Activated naive CD4-positive, alpha-beta T cell treated with anti-CD3 and anti-CD28 coated beads, Interleukin-2, amount 50 U/mL, for 24 hours (primary cell): ENCODE measurements at regions not wholly inside any gene's neighbourhood (a gene's known extent, or its start where the extent isn't known, plus 50 kb on each side); places are given as distances from the start of the nearest gene placed in this dataset.

Experiments
- H3K27ac Mint-ChIP-seq: one replicate; pipeline ENCODE4 v1.8.0; 2021; ENCODE audit warnings: mild to moderate bottlenecking, mixed read lengths
- H3K27me3 Mint-ChIP-seq: one replicate; pipeline ENCODE4 v1.8.0; 2021; ENCODE audit warnings: mixed read lengths
- H3K36me3 Mint-ChIP-seq: one replicate; pipeline ENCODE4 v1.8.0; 2021; ENCODE audit warnings: mixed read lengths
- H3K4me1 Mint-ChIP-seq: one replicate; pipeline ENCODE4 v1.8.0; 2021; ENCODE audit warnings: mixed read lengths
- H3K4me3 Mint-ChIP-seq: one replicate; pipeline ENCODE4 v1.8.0; 2021; ENCODE audit warnings: mild to moderate bottlenecking, mixed read lengths
- H3K9me3 Mint-ChIP-seq: one replicate; pipeline ENCODE4 v1.8.0; 2021; ENCODE audit warnings: mixed read lengths

- H3K27me3 Mint-ChIP-seq = peaks cover 3% of the 10 kb centered on the region
- H3K36me3 Mint-ChIP-seq = no peaks in the 10 kb centered on the region
- peaks cover 5% of the 10 kb centered on the region for H3K4me1 Mint-ChIP-seq
- H3K9me3 Mint-ChIP-seq = no peaks in the 10 kb centered on the region
- H3K4me3 Mint-ChIP-seq = no peak overlapping the region
- peak overlapping the region; percentile 68 for H3K27ac Mint-ChIP-seq
These were observed 253.0 kb upstream of the RASGRP1 start for GRCh38 chr15:38817427-38818156.

DNA sequence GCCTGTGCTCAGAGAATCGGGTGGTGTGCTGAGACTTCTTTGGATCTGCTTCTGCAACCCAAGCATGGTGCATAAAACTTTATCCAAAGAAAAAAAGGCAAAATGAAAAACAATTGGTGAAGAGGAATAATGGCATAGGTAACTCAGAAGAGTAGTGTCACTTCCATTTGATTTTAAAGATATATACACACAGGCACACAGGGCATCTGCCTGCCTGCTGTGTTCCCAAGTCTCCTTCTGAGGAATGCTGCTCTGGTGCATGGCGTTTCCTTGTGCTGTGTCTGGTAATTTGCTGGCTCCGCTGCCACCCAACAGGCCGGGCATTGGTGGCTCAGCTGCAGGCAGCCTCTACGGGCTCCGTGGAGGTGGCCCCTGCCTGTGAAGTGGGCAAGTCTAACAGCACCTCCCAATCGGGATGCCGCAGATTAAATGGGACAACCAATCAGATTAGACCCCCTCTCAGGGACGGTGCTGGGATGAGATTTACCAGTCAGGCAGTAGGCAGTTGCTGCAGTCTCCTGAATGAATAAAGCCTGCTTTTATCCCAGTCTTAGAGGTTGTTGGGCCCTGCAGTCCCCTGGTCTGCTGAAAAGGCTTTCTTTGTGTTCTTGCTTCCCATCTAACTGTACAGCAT is 253.7 kb upstream of the RASGRP1 start:
- Mint-ChIP-seq H3K27me3 (peaks cover 3% of the 10 kb centered on the region), H3K27ac (peak overlapping the region; percentile 68), H3K4me3 (no peak overlapping the region), H3K4me1 (peaks cover 5% of the 10 kb centered on the region), H3K36me3 (no peaks in the 10 kb centered on the region), H3K9me3 (no peaks in the 10 kb centered on the region)

- Mint-ChIP-seq H3K27me3 (peaks cover 3% of the 10 kb centered on the region), H3K27ac (no peak overlapping the region), H3K4me3 (no peak overlapping the region), H3K9me3 (no peaks in the 10 kb centered on the region), H3K4me1 (peaks cover 5% of the 10 kb centered on the region), H3K36me3 (no peaks in the 10 kb centered on the region)
These were observed 254.9 kb upstream of the RASGRP1 start for GRCh38 chr15:38819387-38819950.

GRCh38 chr15:38823263-38823662 is 258.6 kb upstream of the RASGRP1 start:
- no peaks in the 10 kb centered on the region for H3K36me3 Mint-ChIP-seq
- H3K4me3 Mint-ChIP-seq = no peak overlapping the region
- H3K27ac Mint-ChIP-seq = no peak overlapping the region
- no peaks in the 10 kb centered on the region for H3K9me3 Mint-ChIP-seq
- peaks cover 9% of the 10 kb centered on the region for H3K27me3 Mint-ChIP-seq
- no peaks in the 10 kb centered on the region for H3K4me1 Mint-ChIP-seq

GRCh38 chr15:38824719-38825118 is 260.1 kb upstream of the RASGRP1 start:
- no peak overlapping the region for H3K4me3 Mint-ChIP-seq
- no peak overlapping the region for H3K27ac Mint-ChIP-seq
- H3K9me3 Mint-ChIP-seq = no peaks in the 10 kb centered on the region
- no peaks in the 10 kb centered on the region for H3K4me1 Mint-ChIP-seq
- H3K36me3 Mint-ChIP-seq = no peaks in the 10 kb centered on the region
- peaks cover 12% of the 10 kb centered on the region for H3K27me3 Mint-ChIP-seq

- no peak overlapping the region for H3K27ac Mint-ChIP-seq
- H3K36me3 Mint-ChIP-seq = no peaks in the 10 kb centered on the region
- peaks cover 15% of the 10 kb centered on the region for H3K27me3 Mint-ChIP-seq
- H3K9me3 Mint-ChIP-seq = no peaks in the 10 kb centered on the region
- no peak overlapping the region for H3K4me3 Mint-ChIP-seq
- no peaks in the 10 kb centered on the region for H3K4me1 Mint-ChIP-seq
These were observed 262.3 kb upstream of the RASGRP1 start for GRCh38 chr15:38826880-38827279.

DNA sequence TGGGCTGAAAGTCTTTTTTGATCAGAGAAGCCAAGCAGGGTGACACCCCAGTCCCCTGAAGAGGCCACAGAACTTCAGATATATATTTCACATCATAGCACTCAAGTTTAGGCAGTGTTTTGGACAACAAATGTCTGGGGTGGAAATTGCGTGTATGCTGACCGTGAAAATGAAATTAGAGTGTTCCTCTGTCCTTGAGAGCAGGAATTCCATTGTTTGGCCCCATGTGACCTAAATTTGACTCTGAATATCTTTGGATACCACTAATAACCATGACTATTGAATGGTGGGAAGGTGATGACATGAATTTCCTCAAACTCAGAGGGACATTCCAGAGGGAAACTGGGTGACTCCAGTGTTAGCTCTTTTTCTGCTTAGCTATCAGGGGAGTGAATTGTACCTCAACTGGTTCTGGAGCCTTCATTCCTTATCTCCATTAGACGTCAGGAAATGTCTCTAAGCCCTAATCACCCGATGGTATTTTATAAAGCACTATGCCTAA is 263.5 kb upstream of the RASGRP1 start:
- Mint-ChIP-seq H3K27me3 (peaks cover 18% of the 10 kb centered on the region), H3K9me3 (no peaks in the 10 kb centered on the region), H3K4me1 (no peaks in the 10 kb centered on the region)

GRCh38 chr15:38829086-38829485 is 264.5 kb upstream of the RASGRP1 start:
- Mint-ChIP-seq H3K27me3 (peaks cover 23% of the 10 kb centered on the region), H3K27ac (no peak overlapping the region), H3K4me3 (no peak overlapping the region), H3K4me1 (no peaks in the 10 kb centered on the region), H3K36me3 (no peaks in the 10 kb centered on the region), H3K9me3 (no peaks in the 10 kb centered on the region)

More for the DNA sequence above, 263.5 kb upstream of the RASGRP1 start:
- Mint-ChIP-seq H3K4me3 (no peak overlapping the region), H3K27ac (no peak overlapping the region), H3K36me3 (no peaks in the 10 kb centered on the region)

- H3K4me3 Mint-ChIP-seq = no peak overlapping the region
- peaks cover 17% of the 10 kb centered on the region for H3K27me3 Mint-ChIP-seq
- no peak overlapping the region for H3K27ac Mint-ChIP-seq
- no peaks in the 10 kb centered on the region for H3K9me3 Mint-ChIP-seq
- no peaks in the 10 kb centered on the region for H3K36me3 Mint-ChIP-seq
- no peaks in the 10 kb centered on the region for H3K4me1 Mint-ChIP-seq
These were observed 277.6 kb upstream of the RASGRP1 start for GRCh38 chr15:38842226-38842625.

DNA sequence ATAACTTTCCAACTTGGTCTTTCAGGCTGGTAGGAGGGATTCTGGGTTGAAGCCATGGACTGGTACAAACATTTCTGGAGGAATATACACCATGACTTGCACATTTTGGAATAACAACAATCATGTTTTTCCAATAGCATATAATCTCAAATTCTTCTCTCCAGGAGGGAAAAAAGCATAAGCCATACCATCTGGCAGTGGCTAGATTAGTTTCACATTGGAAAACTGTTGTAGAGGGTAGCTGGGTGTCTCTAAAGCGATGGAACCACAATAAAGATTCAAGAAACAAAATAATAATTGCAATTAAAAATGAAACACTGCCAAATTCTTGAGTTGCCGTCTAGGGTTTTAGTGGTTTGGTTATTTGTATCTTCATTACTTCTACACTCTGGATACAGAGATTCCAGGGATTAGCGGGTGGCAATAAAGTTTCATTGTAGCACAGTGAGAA is 278.5 kb upstream of the RASGRP1 start:
- H3K4me1 Mint-ChIP-seq = no peaks in the 10 kb centered on the region
- H3K36me3 Mint-ChIP-seq = no peaks in the 10 kb centered on the region
- H3K27me3 Mint-ChIP-seq = peaks cover 20% of the 10 kb centered on the region
- H3K27ac Mint-ChIP-seq = no peak overlapping the region
- H3K9me3 Mint-ChIP-seq = no peaks in the 10 kb centered on the region
- no peak overlapping the region for H3K4me3 Mint-ChIP-seq

DNA sequence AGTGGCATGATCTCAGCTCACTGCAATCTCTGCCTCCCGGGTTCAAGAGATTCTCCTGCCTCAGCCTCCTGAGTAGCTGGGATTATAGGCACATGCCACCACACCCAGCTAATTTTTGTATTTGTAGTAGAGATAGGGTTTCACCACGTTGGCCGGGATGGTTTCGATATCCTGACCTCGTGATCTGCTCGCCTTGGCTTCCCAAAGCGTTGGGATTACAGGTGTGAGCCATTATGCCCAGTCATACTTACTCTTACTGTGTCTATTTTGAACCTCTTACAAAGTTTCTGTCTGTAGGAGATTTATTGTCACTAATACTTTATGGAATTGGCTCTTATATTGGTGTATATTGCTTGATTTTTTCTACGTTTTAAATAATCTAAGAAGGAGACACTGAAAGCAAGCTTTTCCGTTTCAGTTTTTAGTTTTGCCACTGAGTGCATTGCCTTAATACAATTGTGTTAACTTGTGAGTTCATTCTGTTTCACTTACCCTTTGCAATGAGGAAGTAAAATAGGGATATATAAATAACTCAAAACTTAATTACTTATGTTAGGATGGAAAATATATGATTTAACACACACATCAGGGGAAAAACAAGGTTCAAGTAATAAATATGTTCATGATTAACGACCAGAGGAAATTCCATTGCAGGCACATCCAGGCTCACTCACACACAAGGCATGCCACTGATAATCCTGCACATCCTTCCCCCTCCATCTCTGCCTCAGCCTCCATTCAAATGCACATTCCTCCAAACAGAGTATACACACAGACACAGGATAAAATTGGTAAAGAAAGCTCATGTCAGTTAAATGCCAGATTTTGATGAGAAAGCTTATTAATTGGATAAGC is 279.3 kb upstream of the RASGRP1 start:
- Mint-ChIP-seq H3K27ac (no peak overlapping the region), H3K9me3 (no peaks in the 10 kb centered on the region), H3K27me3 (peaks cover 19% of the 10 kb centered on the region), H3K4me3 (no peak overlapping the region), H3K36me3 (no peaks in the 10 kb centered on the region), H3K4me1 (no peaks in the 10 kb centered on the region)

DNA sequence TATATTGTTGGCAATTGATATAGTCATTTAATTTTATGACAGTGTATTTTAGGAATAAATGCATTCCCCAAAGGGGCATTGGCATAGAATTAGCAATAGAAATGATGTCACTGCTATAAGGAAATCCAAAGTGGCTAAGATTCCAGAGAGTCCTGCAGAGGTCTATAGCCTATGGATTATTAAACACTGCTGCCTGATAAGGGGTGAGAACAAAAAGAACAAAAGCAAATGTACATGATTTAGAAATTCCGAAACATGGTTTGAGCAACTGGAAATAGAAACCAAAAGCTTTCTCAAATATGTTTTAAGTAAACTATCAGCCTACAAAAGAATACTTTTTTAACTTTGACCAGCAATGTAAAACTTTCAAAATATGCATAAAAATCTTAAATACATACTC is 280.1 kb upstream of the RASGRP1 start:
- Mint-ChIP-seq H3K27me3 (peaks cover 25% of the 10 kb centered on the region), H3K9me3 (no peaks in the 10 kb centered on the region), H3K36me3 (no peaks in the 10 kb centered on the region), H3K4me3 (no peak overlapping the region), H3K27ac (no peak overlapping the region), H3K4me1 (no peaks in the 10 kb centered on the region)

GRCh38 chr15:38846346-38846745 is 281.7 kb upstream of the RASGRP1 start:
- Mint-ChIP-seq H3K4me1 (no peaks in the 10 kb centered on the region), H3K36me3 (no peaks in the 10 kb centered on the region), H3K27me3 (peaks cover 27% of the 10 kb centered on the region), H3K27ac (no peak overlapping the region), H3K9me3 (no peaks in the 10 kb centered on the region), H3K4me3 (no peak overlapping the region)

DNA sequence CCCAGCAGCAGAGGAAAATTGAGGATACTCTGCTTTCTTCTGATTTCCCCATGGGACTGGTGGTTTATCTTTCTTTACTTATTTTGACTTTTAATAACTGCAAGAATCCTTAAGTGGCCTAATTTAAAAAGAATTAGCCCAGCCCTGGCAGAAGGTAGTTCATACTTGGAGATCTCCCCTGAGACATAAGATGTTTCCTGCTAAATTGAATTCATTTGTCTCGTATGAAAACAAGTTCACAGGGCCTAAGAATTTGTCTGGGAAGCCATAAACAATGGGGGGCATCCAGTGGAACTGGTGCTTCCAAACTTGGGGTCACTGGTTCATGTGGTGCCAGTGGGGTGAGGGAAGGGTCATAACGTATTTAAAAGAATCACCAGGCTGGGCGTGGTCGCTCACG is 283.1 kb upstream of the RASGRP1 start:
- Mint-ChIP-seq H3K4me3 (no peak overlapping the region), H3K27ac (no peak overlapping the region), H3K36me3 (no peaks in the 10 kb centered on the region), H3K9me3 (no peaks in the 10 kb centered on the region), H3K27me3 (peaks cover 28% of the 10 kb centered on the region), H3K4me1 (no peaks in the 10 kb centered on the region)

GRCh38 chr15:38849046-38849445 is 284.4 kb upstream of the RASGRP1 start:
- no peak overlapping the region for H3K4me3 Mint-ChIP-seq
- H3K9me3 Mint-ChIP-seq = no peaks in the 10 kb centered on the region
- no peaks in the 10 kb centered on the region for H3K36me3 Mint-ChIP-seq
- H3K27ac Mint-ChIP-seq = no peak overlapping the region
- H3K4me1 Mint-ChIP-seq = no peaks in the 10 kb centered on the region
- H3K27me3 Mint-ChIP-seq = peaks cover 25% of the 10 kb centered on the region
